Heart left ventricle (tissue), 16 donors: ENCODE measurements at regions not wholly inside any gene's neighbourhood (a gene's known extent, or its start where the extent isn't known, plus 50 kb on each side); places are given as distances from the start of the nearest gene placed in this dataset.

Experiments used
- ATAC-seq, 4 donors: fragments of 200-7000 bp; cut with Tn5 transposase; one replicate each; pipeline ENCODE4 v1.9.1; 2020 to 2022; ENCODE audit warnings: moderate library complexity in 4 of 4, mild to moderate bottlenecking in 3 of 4, moderate number of reproducible peaks in 1 of 4
- DNase-seq, 5 donors: peaks; one replicate each; pipeline ENCODE4 v3.0.0-alpha.2; 2020
- H3K27ac ChIP-seq, 12 donors: fragments of 200-600 bp; sonication (generic) in 4 of 12; one replicate each; pipeline versions ENCODE4 v1.5.0 to v1.8.0; 2016 to 2022; ENCODE audit warnings: mild to moderate bottlenecking in 2 of 12
- H3K27me3 ChIP-seq, 9 donors: fragments of 200-600 bp; sonication (generic) in 2 of 9; one replicate each; pipeline versions ENCODE4 v1.5.1 to v1.8.0; 2016 to 2022; ENCODE audit warnings: mild to moderate bottlenecking in 3 of 9
- H3K36me3 ChIP-seq, 9 donors: fragments of 200-600 bp; sonication (generic) in 2 of 9; one replicate each; pipeline versions ENCODE4 v1.5.0 to v1.8.0; 2018 to 2022; ENCODE audit warnings: mild to moderate bottlenecking in 2 of 9
- H3K4me1 ChIP-seq, 12 donors: fragments of 200-600 bp; sonication (generic) in 4 of 12; one replicate each; pipeline versions ENCODE4 v1.5.0 to v1.8.0; 2016 to 2022; ENCODE audit warnings: mild to moderate bottlenecking in 3 of 12
- H3K4me3 ChIP-seq, 12 donors: fragments of 200-600 bp; sonication (generic) in 4 of 12; one replicate each; pipeline versions ENCODE4 v1.5.0 to v1.8.0; 2017 to 2022; ENCODE audit warnings: mild to moderate bottlenecking in 9 of 12, moderate library complexity in 4 of 12
- H3K9me3 ChIP-seq, 12 donors: fragments of 200-600 bp; sonication (generic) in 4 of 12; one replicate each; pipeline versions ENCODE4 v1.5.0 to v1.8.0; 2016 to 2022; ENCODE audit warnings: mild to moderate bottlenecking in 1 of 12
- CTCF ChIP-seq, 12 donors: fragments of 200-600 bp; sonication (generic) in 4 of 12; IDR thresholded peaks; one replicate each; pipeline versions ENCODE4 v1.5.0 to v1.8.0; 2018 to 2022; ENCODE audit warnings: antibody characterized with exemption in 12 of 12, mild to moderate bottlenecking in 5 of 12
- POLR2A ChIP-seq, 2 donors: fragments of 450-650 bp; IDR thresholded peaks; one replicate each; pipeline ENCODE4 v1.6.1; 2017; ENCODE audit warnings: antibody characterized with exemption in 2 of 2, mild to moderate bottlenecking in 2 of 2, moderate library complexity in 2 of 2
- WGBS, 4 donors: extraction: QIAGEN DNeasy Blood & Tissue Kit in 2 of 4; methylation state at CpG; one replicate each; pipeline versions ENCODE4 v1.1.5 to v1.1.7; 2013 to 2018; 5-methylcytosine and 5-hydroxymethylcytosine counted together
- intact Hi-C, 10 donors: fragments of 100-400 bp; cut with DNase I; formaldehyde crosslinking; loops; one replicate each; pipeline versions ENCODE4 v1.11.1 to v1.14.2; 2022
- donor health status: ischemic (EF 13 %, LVEDD 7.1; RV severe dilation, severe dysfunction).
- donor health status: healthy with polysubstance abuse.
- donor health status: DM: no; HTN: yes; CAD: no.
- donor health status: DM: no; HTN: no; CAD: no.
- donor health status: ischemic (EF 25% LVEDD 6.9; RV normal size, moderate dysfunction).
- donor health status: ischemic (EF 25% LVEDD 5.7; RV mildly dilated, moderate dysfunction).
- donor health status: healthy.
- donor health status: DM: yes; HTN: yes; CAD: no.
- donor health status: ischemic (EF 35%, LVEDD 5.7; RV mildly dilated, moderate dysfunction).
- donor health status: nonischemic (EF 11% LVEDD 7.7; RV severe dilation, severe dysfunction).
- donor health status: DM: yes; HTN: yes; CAD: no.
- donor health status: PGD.
- donor health status: ischemic (EF 29% LVEDD 5.4; RV normal size, mild dysfunction).
- donor health status: nonischemic (EF 23%, LVEDD 6.1; RV moderate dilation, normal function).

GRCh38 chr3:18747383-18747782 is 322.2 kb upstream of the SATB1 start:
- Histone ChIP-seq H3K27ac (peak overlapping the region in 1 of 12 donors; percentile 25), H3K9me3 (no peaks in the 10 kb centered on the region), H3K4me1 (peaks cover 0 to 41% (median 0%) of the 10 kb centered on the region in 12 donors), H3K36me3 (no peaks in the 10 kb centered on the region), H3K27me3 (no peaks in the 10 kb centered on the region), H3K4me3 (no peak overlapping the region)
- ATAC-seq (peak in 1 of 4 donors; percentile 64), DNase-seq (peak in 1 of 5 donors; percentile 30)
- WGBS, 4 donors: 56 to 69% (median 60%) methylated on average over 3 of the region's 3 CpGs
- intact Hi-C loops: no loop called here
- TF ChIP-seq POLR2A (IDR thresholded peaks at IDR 0.05): no peak

GRCh38 chr3:18745472-18745871 is 320.3 kb upstream of the SATB1 start:
- peak; percentile 32 to 79 (median 60) for ATAC-seq
- no peak for TF ChIP-seq POLR2A (IDR thresholded peaks at IDR 0.05)
- no peak for TF ChIP-seq CTCF (IDR thresholded peaks at IDR 0.05)
- 75 to 80% (median 78%) methylated on average over 6 of the region's 6 CpGs for WGBS, 4 donors
- intact Hi-C loops: no loop called here
- no peaks in the 10 kb centered on the region for H3K36me3 ChIP-seq
- H3K4me1 ChIP-seq: peaks cover 0 to 53% (median 0%) of the 10 kb centered on the region in 12 donors
- H3K4me3 ChIP-seq: no peak overlapping the region
- DNase-seq: peak in 1 of 5 donors; percentile 6
- no peaks in the 10 kb centered on the region for H3K27me3 ChIP-seq
- H3K9me3 ChIP-seq: no peaks in the 10 kb centered on the region
- peak overlapping the region in 1 of 12 donors; percentile 69 for H3K27ac ChIP-seq

- intact Hi-C loops: no loop called here
- Histone ChIP-seq H3K36me3 (no peaks in the 10 kb centered on the region), H3K4me1 (peaks cover 0 to 63% (median 0%) of the 10 kb centered on the region in 12 donors), H3K4me3 (no peak overlapping the region), H3K9me3 (no peaks in the 10 kb centered on the region), H3K27ac (no peak overlapping the region), H3K27me3 (no peaks in the 10 kb centered on the region)
- TF ChIP-seq POLR2A (IDR thresholded peaks at IDR 0.05) (no peak), CTCF (IDR thresholded peaks at IDR 0.05) (no peak)
- DNase-seq: no peak
- 75 to 86% (median 81%) methylated on average over 1 of the region's 1 CpG for WGBS, 4 donors
- ATAC-seq: no peak
Observed at GRCh38 chr3:18744472-18744871, 319.3 kb upstream of the SATB1 start.

GRCh38 chr3:18743761-18744160 is 318.6 kb upstream of the SATB1 start:
- TF ChIP-seq POLR2A (IDR thresholded peaks at IDR 0.05) (no peak), CTCF (IDR thresholded peaks at IDR 0.05) (no peak)
- Histone ChIP-seq H3K27me3 (no peaks in the 10 kb centered on the region), H3K36me3 (no peaks in the 10 kb centered on the region), H3K9me3 (no peaks in the 10 kb centered on the region), H3K27ac (no peak overlapping the region), H3K4me1 (peaks cover 0 to 67% (median 0%) of the 10 kb centered on the region in 12 donors), H3K4me3 (no peak overlapping the region)
- 55 to 61% (median 57%) methylated on average over 2 of the region's 2 CpGs for WGBS, 4 donors
- ATAC-seq (no peak), DNase-seq (no peak)
- intact Hi-C loops: no loop called here
